NCI-H526 treated with DMSO at 0.1 percent for 48 hours (cell line): ENCODE measurements at regions not wholly inside any gene's neighbourhood (a gene's known extent, or its start where the extent isn't known, plus 50 kb on each side); places are given as distances from the start of the nearest gene placed in this dataset.

Source experiments
- DNase-seq: peaks from one replicate; lab custom pipeline; 2025; lab: John Stamatoyannopoulos, UW

- peak; percentile 20 for DNase-seq
Measured at GRCh38 chr6:139514819-139515218, 140.4 kb upstream of the CITED2 start.

- no peak for DNase-seq
Measured at GRCh38 chr6:139510040-139510790, 135.8 kb upstream of the CITED2 start.

GRCh38 chr6:139509167-139509566 is 134.7 kb upstream of the CITED2 start:
- DNase-seq: no peak

- no peak for DNase-seq
Measured at GRCh38 chr6:139508576-139508975, 134.1 kb upstream of the CITED2 start.

- no peak for DNase-seq
Measured at GRCh38 chr6:139508023-139508422, 133.6 kb upstream of the CITED2 start.

GRCh38 chr6:139500977-139501376 is 126.5 kb upstream of the CITED2 start:
- no peak for DNase-seq

GRCh38 chr6:139498715-139499114 is 124.3 kb upstream of the CITED2 start:
- no peak for DNase-seq

- DNase-seq: no peak
Measured at GRCh38 chr6:139497345-139497961, 123.0 kb upstream of the CITED2 start.

GRCh38 chr6:139496654-139497344 is 122.4 kb upstream of the CITED2 start:
- no peak for DNase-seq

- DNase-seq: no peak
Measured at GRCh38 chr6:139494376-139494990, 120.0 kb upstream of the CITED2 start.

GRCh38 chr6:139490482-139490881 is 116.0 kb upstream of the CITED2 start:
- no peak for DNase-seq

- no peak for DNase-seq
Measured at GRCh38 chr6:139486476-139486799, 112.0 kb upstream of the CITED2 start.

- peak; percentile 18 for DNase-seq
Measured at GRCh38 chr6:139485742-139486475, 111.5 kb upstream of the CITED2 start.

GRCh38 chr6:139485185-139485584 is 110.7 kb upstream of the CITED2 start:
- no peak for DNase-seq

- no peak for DNase-seq
Measured at GRCh38 chr6:139483079-139483478, 108.6 kb upstream of the CITED2 start.

GRCh38 chr6:139482287-139482686 is 107.8 kb upstream of the CITED2 start:
- peak; percentile 46 for DNase-seq

GRCh38 chr6:139480356-139481165 is 106.1 kb upstream of the CITED2 start:
- DNase-seq: no peak

- no peak for DNase-seq
Measured at GRCh38 chr6:139479433-139480222, 105.2 kb upstream of the CITED2 start.

GRCh38 chr6:139475646-139476045 is 101.2 kb upstream of the CITED2 start:
- no peak for DNase-seq

- DNase-seq: no peak
Measured at GRCh38 chr6:139475241-139475640, 100.8 kb upstream of the CITED2 start.
